HFFc6 (cell line): ENCODE measurements at regions not wholly inside any gene's neighbourhood (a gene's known extent, or its start where the extent isn't known, plus 50 kb on each side); places are given as distances from the start of the nearest gene placed in this dataset.

ENCODE experiments used
- DNase-seq: peaks from one replicate; pipeline ENCODE4 v3.0.0-alpha.2; 2018
- H3K27ac Mint-ChIP-seq: 2 replicates; pipeline ENCODE4 v1.8.0; 2020; ENCODE audit warnings: mild to moderate bottlenecking, mixed read lengths
- H3K27me3 Mint-ChIP-seq: 2 replicates; pipeline ENCODE4 v1.8.0; 2021; ENCODE audit warnings: mild to moderate bottlenecking, moderate library complexity, mixed read lengths; ENCODE audit not compliant: insufficient read depth
- H3K36me3 Mint-ChIP-seq: 2 replicates; pipeline ENCODE4 v1.8.0; 2021; ENCODE audit warnings: low read depth, mixed read lengths
- H3K4me1 Mint-ChIP-seq: 2 replicates; pipeline ENCODE4 v1.8.0; 2020; ENCODE audit warnings: low read depth, mixed read lengths
- H3K4me3 Mint-ChIP-seq: 2 replicates; pipeline ENCODE4 v1.8.0; 2020; ENCODE audit warnings: mild to moderate bottlenecking, moderate library complexity, mixed read lengths
- H3K9me3 Mint-ChIP-seq: 2 replicates; pipeline ENCODE4 v1.8.0; 2020; ENCODE audit warnings: mild to moderate bottlenecking, mixed read lengths
- CTCF ChIP-seq: fragments of 200-600 bp; sonication (generic); IDR thresholded peaks from 2 replicates; pipeline ENCODE4 v1.5.0; 2021; ENCODE audit warnings: antibody characterized with exemption, mild to moderate bottlenecking

- no peak for DNase-seq
- H3K9me3 Mint-ChIP-seq = peaks cover 50% of the 10 kb centered on the region
- H3K36me3 Mint-ChIP-seq = no peaks in the 10 kb centered on the region
- no peaks in the 10 kb centered on the region for H3K4me1 Mint-ChIP-seq
- H3K27me3 Mint-ChIP-seq = no peaks in the 10 kb centered on the region; the same call in 1 of the 2 replicates
- no peak overlapping the region for H3K27ac Mint-ChIP-seq
- no peak overlapping the region for H3K4me3 Mint-ChIP-seq
- TF ChIP-seq CTCF = no peak
These were observed 194.7 kb downstream of the FGFR2 start for GRCh38 chr10:121403527-121403926.

- no peak for DNase-seq
- H3K4me3 Mint-ChIP-seq = no peak overlapping the region
These were observed 193.6 kb downstream of the FGFR2 start for GRCh38 chr10:121404611-121405010.

GRCh38 chr10:121405096-121405495 is 193.1 kb downstream of the FGFR2 start:
- no peak for DNase-seq
- no peak overlapping the region for H3K4me3 Mint-ChIP-seq
- H3K4me1 Mint-ChIP-seq = no peaks in the 10 kb centered on the region
- H3K36me3 Mint-ChIP-seq = no peaks in the 10 kb centered on the region
- H3K9me3 Mint-ChIP-seq = peaks cover 49% of the 10 kb centered on the region
- TF ChIP-seq CTCF = no peak
- H3K27me3 Mint-ChIP-seq = no peaks in the 10 kb centered on the region; the same call in 1 of the 2 replicates
- H3K27ac Mint-ChIP-seq = no peak overlapping the region

More at GRCh38 chr10:121404611-121405010, 193.6 kb downstream of the FGFR2 start:
- no peak overlapping the region for H3K27ac Mint-ChIP-seq
- no peaks in the 10 kb centered on the region for H3K4me1 Mint-ChIP-seq
- peaks cover 49% of the 10 kb centered on the region for H3K9me3 Mint-ChIP-seq
- no peaks in the 10 kb centered on the region; the same call in 1 of the 2 replicates for H3K27me3 Mint-ChIP-seq
- no peaks in the 10 kb centered on the region for H3K36me3 Mint-ChIP-seq
- no peak for TF ChIP-seq CTCF

GRCh38 chr10:121405549-121405948 is 192.7 kb downstream of the FGFR2 start:
- H3K4me1 Mint-ChIP-seq = no peaks in the 10 kb centered on the region
- H3K27me3 Mint-ChIP-seq = no peaks in the 10 kb centered on the region; the same call in 1 of the 2 replicates
- H3K27ac Mint-ChIP-seq = no peak overlapping the region
- H3K36me3 Mint-ChIP-seq = peaks cover 1% of the 10 kb centered on the region; the same call in 1 of the 2 replicates
- H3K9me3 Mint-ChIP-seq = peaks cover 52% of the 10 kb centered on the region
- H3K4me3 Mint-ChIP-seq = no peak overlapping the region
- TF ChIP-seq CTCF = no peak
- DNase-seq = no peak

- H3K27ac Mint-ChIP-seq = no peak overlapping the region
- no peaks in the 10 kb centered on the region; the same call in 1 of the 2 replicates for H3K27me3 Mint-ChIP-seq
- no peak for DNase-seq
- H3K36me3 Mint-ChIP-seq = peaks cover 5% of the 10 kb centered on the region; the same call in 1 of the 2 replicates
- no peak overlapping the region for H3K4me3 Mint-ChIP-seq
- no peak for TF ChIP-seq CTCF
- H3K4me1 Mint-ChIP-seq = no peaks in the 10 kb centered on the region
- peaks cover 56% of the 10 kb centered on the region for H3K9me3 Mint-ChIP-seq
These were observed 192.3 kb downstream of the FGFR2 start for GRCh38 chr10:121405953-121406352.
